HepG2 (cell line): ENCODE measurements at regions not wholly inside any gene's neighbourhood (a gene's known extent, or its start where the extent isn't known, plus 50 kb on each side); places are given as distances from the start of the nearest gene placed in this dataset.

Source experiments
- ATAC-seq: fragments of 200-7000 bp; cut with Tn5 transposase; 3 replicates; pipeline ENCODE4 v1.9.1; 2020; ENCODE audit warnings: mild to moderate bottlenecking, moderate library complexity
- BruUV-seq: library from RNA; stranded (reverse); fragments of 400-500 nt; replicated peaks from 2 replicates; lab custom pipeline; 2021; lab: Mats Ljungman, UMichigan
- CTCF ChIA-PET: fragments of 300-600 bp; formaldehyde crosslinking; extraction: SDS; loops from one replicate; lab custom pipeline; 2021; ENCODE audit warnings: low total read pairs, inconsistent platforms, low intra/inter-chr PET ratio; lab: Yijun Ruan, JAX
- POLR2A ChIA-PET: fragments of 350-600 bp; sonication (Branson Sonifier 250); formaldehyde crosslinking; loops from one replicate; lab custom pipeline; 2020; ENCODE audit warnings: antibody characterized with exemption, inconsistent platforms; lab: Yijun Ruan, JAX
- DNase-seq: peaks from one replicate; pipeline ENCODE4 v3.0.0-alpha.2; 2015; ENCODE audit warnings: low spot score
- FAIRE-seq: peaks from 3 replicates; lab custom pipeline; 2011; peaks lifted over from hg19 to GRCh38; lab: Jason Lieb, UNC
- H2AFZ ChIP-seq: one replicate; pipeline ENCODE4 v1.6.1; 2011; ENCODE audit warnings: low read length, inconsistent platforms
- H3K27ac ChIP-seq: fragments of 300-600 bp; 3 replicates; pipeline ENCODE4 v1.8.0; 2011; ENCODE audit warnings: mixed run types, mild to moderate bottlenecking, mixed read lengths, low read length, inconsistent platforms; ENCODE audit not compliant: insufficient read depth; ENCODE audit errors: extremely low read length
- H3K27me3 ChIP-seq, 2 experiments: fragments of 200-600 bp in 1 of 2; 2 replicates in 1 of 2; 3 replicates in 1 of 2; pipeline versions ENCODE4 v1.6.0 to v1.8.0; 2011; ENCODE audit warnings: low read length in 2 of 2, mild to moderate bottlenecking in 2 of 2, moderate library complexity in 2 of 2, inconsistent platforms in 1 of 2; ENCODE audit not compliant: insufficient read depth in 2 of 2, control insufficient read depth in 1 of 2
- H3K36me3 ChIP-seq, 2 experiments: fragments of 200-600 bp in 1 of 2; replicated peaks in 1 of 2; 2 replicates in 1 of 2; 3 replicates in 1 of 2; pipeline versions ENCODE4 v1.5.1 to v1.8.0; 2011; ENCODE audit warnings: low read length in 2 of 2, inconsistent platforms in 1 of 2; ENCODE audit not compliant: insufficient read depth in 2 of 2, control insufficient read depth in 1 of 2
- H3K4me1 ChIP-seq: 2 replicates; pipeline ENCODE4 v1.5.1; 2012; ENCODE audit warnings: low read length, inconsistent platforms; ENCODE audit not compliant: insufficient read depth
- H3K4me2 ChIP-seq: 2 replicates; pipeline ENCODE4 v1.6.0; 2011; ENCODE audit warnings: low read depth, low read length, inconsistent platforms
- H3K4me3 ChIP-seq, 3 experiments: fragments of 200-600 bp in 1 of 3; sonication (generic), shearing (Covaris generic) in 1 of 3; replicated peaks in 1 of 3; 2 replicates each; pipeline ENCODE4 v1.5.1; 2011 to 2016; ENCODE audit warnings: low read length in 3 of 3, inconsistent platforms in 2 of 3, low read depth in 2 of 3, mild to moderate bottlenecking in 2 of 3, control low read depth in 1 of 3, mixed read lengths in 1 of 3; ENCODE audit not compliant: insufficient read depth in 1 of 3
- H3K79me2 ChIP-seq: one replicate; pipeline ENCODE4 v1.6.1; 2011; ENCODE audit warnings: low read length, inconsistent platforms; ENCODE audit not compliant: insufficient read depth
- H3K9ac ChIP-seq: 2 replicates; pipeline ENCODE4 v1.6.0; 2011; ENCODE audit warnings: mild to moderate bottlenecking, low read depth, low read length, inconsistent platforms; ENCODE audit not compliant: insufficient read depth
- H3K9me3 ChIP-seq: 2 replicates; pipeline ENCODE4 v1.5.1; 2012; ENCODE audit warnings: mild to moderate bottlenecking, low read length
- H4K20me1 ChIP-seq: 2 replicates; pipeline ENCODE4 v1.6.0; 2011; ENCODE audit warnings: inconsistent platforms, mild to moderate bottlenecking, low read length, moderate library complexity; ENCODE audit not compliant: insufficient read depth
- ARID5B ChIP-seq: IDR thresholded peaks from 2 replicates; pipeline ENCODE4 v1.4.0; 2020; ENCODE audit warnings: mild to moderate bottlenecking, missing genetic modification reagents
- BCL3 ChIP-seq: sonication (generic); formaldehyde crosslinking; IDR thresholded peaks from 2 replicates; pipeline ENCODE4 v1.5.1; 2020; ENCODE audit warnings: mild to moderate bottlenecking, missing genetic modification reagents, moderate library complexity
- DBP ChIP-seq: sonication (generic); formaldehyde crosslinking; IDR thresholded peaks from 2 replicates; pipeline ENCODE4 v1.4.0; 2020; ENCODE audit warnings: missing genetic modification reagents; ENCODE audit errors: not compliant biosample characterization
- MAFK ChIP-seq, 2 experiments: IDR thresholded peaks in 1 of 2; conservative IDR thresholded peaks in 1 of 2; 2 replicates each; pipeline ENCODE4 v1.6.1; 2011; ENCODE audit warnings: improper control_type of control experiment in 2 of 2, low read length in 2 of 2
- SIN3A ChIP-seq: IDR thresholded peaks from 2 replicates; pipeline ENCODE4 v1.6.1; 2011; ENCODE audit warnings: low read depth, mild to moderate bottlenecking, control low read depth, low read length, borderline replicate concordance
- ZNF264 ChIP-seq: sonication (generic); formaldehyde crosslinking; IDR thresholded peaks from 2 replicates; pipeline ENCODE4 v1.4.0; 2020; ENCODE audit warnings: missing genetic modification reagents
- ZNF724P ChIP-seq: sonication (generic); formaldehyde crosslinking; IDR thresholded peaks from 2 replicates; pipeline ENCODE4 v1.8.0; 2022; ENCODE audit warnings: missing genetic modification reagents, borderline replicate concordance
- WGBS: methylation state at CpG from one replicate; pipeline ENCODE4 v1.1.6; 2017; ENCODE audit warnings: low lambda C conversion rate; 5-methylcytosine and 5-hydroxymethylcytosine counted together
- in situ Hi-C: cut with HindIII; loops from 2 replicates; pipeline ENCODE4 v1.10.0; 2017; ENCODE audit warnings: low pct_unique_long_range_greater_than_20kb; ENCODE audit not compliant: extremely low pct_ligation_motif_present
- intact Hi-C: fragments of 100-400 bp; cut with micrococcal nuclease; formaldehyde crosslinking; loops from one replicate; pipeline ENCODE4 v1.10.0; 2022; ENCODE audit not compliant: unreplicated experiment
- TF ChIP-seq, protein P1 (sequence below): fragments of 450-650 bp; IDR thresholded peaks from 2 replicates; pipeline ENCODE4 v1.6.1; 2017

- TF ChIP-seq DBP (CRISPR knock-in tag), result no peak
Observed at GRCh38 chr5:98455665-98456064, 317.8 kb upstream of the RGMB start (continued).

GRCh38 chr5:98458004-98458403 is 315.5 kb upstream of the RGMB start:
- no peaks in the 10 kb centered on the region for H3K4me1 ChIP-seq
- no peaks in the 10 kb centered on the region for H3K36me3 ChIP-seq
- no TSS peak for BruUV-seq
- no peak overlapping the region for H3K9ac ChIP-seq
- no peaks in the 10 kb centered on the region for H3K9me3 ChIP-seq
- WGBS, result 0% methylated on average over 2 of the region's 2 CpGs
- POLR2A ChIA-PET, result no interaction called here
- H3K4me3 ChIP-seq, result no peak overlapping the region
- no peak for FAIRE-seq
- no peak overlapping the region for H2AFZ ChIP-seq
- no peaks in the 10 kb centered on the region for H4K20me1 ChIP-seq
- in situ Hi-C loops, result no loop called here
- TF ChIP-seq SIN3A, result no peak
- peak in 1 of 2 experiments; percentile 40; a peak in 1 of 4 replicates for TF ChIP-seq MAFK (conservative IDR thresholded peaks at IDR 0.05 in 1 of 2, IDR thresholded peaks at IDR 0.05 in 1 of 2; ENCODE audit: low read length in 2 of 2)
- TF ChIP-seq, all 625 proteins: peak for 1
- Histone ChIP-seq H3K27ac (no peak overlapping the region), H3K4me2 (no peak overlapping the region), H3K79me2 (no peaks in the 10 kb centered on the region), H3K27me3 (no peaks in the 10 kb centered on the region)
- CTCF ChIA-PET, result no interaction called here
- DNase-seq (no peak), ATAC-seq (no peak)
- intact Hi-C loops, result no loop called here

DNA sequence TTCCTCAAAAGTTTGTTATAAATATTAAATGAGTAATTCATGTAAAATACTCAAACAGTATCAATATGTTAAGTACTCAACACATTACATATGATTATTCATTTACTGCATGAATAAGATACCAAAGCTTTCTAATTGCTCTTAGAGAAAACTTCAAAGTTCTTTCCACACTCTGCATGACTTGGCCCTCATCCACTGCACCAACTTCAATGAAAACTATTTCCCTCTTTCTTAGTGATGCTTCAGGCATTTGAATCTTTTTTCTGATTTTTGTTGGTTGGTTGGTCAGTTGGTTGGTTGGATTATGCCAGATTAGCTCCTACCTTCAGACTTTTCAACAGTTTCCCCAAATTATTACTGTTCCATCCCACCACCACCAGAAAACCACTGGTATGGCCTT is 314.7 kb upstream of the RGMB start:
- Histone ChIP-seq H3K27me3 (no peaks in the 10 kb centered on the region), H3K36me3 (no peaks in the 10 kb centered on the region), H3K4me2 (no peak overlapping the region), H4K20me1 (no peaks in the 10 kb centered on the region), H3K27ac (no peak overlapping the region), H3K4me1 (no peaks in the 10 kb centered on the region), H3K4me3 (no peak overlapping the region), H3K9me3 (no peaks in the 10 kb centered on the region), H2AFZ (no peak overlapping the region), H3K79me2 (no peaks in the 10 kb centered on the region), H3K9ac (no peak overlapping the region)
- ATAC-seq (no peak), DNase-seq (no peak), FAIRE-seq (no peak)
- in situ Hi-C loops (no loop called here), intact Hi-C loops (no loop called here)
- ChIA-PET POLR2A (no interaction called here), CTCF (no interaction called here)
- BruUV-seq, result no TSS peak
- no peak for TF ChIP-seq ZNF724P (CRISPR knock-in tag)
- no peak for TF ChIP-seq ZNF264
- no peak for TF ChIP-seq BCL3
- no peak for TF ChIP-seq ARID5B (CRISPR knock-in tag)
- TF ChIP-seq, protein P1, sequence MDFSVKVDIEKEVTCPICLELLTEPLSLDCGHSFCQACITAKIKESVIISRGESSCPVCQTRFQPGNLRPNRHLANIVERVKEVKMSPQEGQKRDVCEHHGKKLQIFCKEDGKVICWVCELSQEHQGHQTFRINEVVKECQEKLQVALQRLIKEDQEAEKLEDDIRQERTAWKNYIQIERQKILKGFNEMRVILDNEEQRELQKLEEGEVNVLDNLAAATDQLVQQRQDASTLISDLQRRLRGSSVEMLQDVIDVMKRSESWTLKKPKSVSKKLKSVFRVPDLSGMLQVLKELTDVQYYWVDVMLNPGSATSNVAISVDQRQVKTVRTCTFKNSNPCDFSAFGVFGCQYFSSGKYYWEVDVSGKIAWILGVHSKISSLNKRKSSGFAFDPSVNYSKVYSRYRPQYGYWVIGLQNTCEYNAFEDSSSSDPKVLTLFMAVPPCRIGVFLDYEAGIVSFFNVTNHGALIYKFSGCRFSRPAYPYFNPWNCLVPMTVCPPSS, result no peak
